Spleen (tissue), 7 donors: ENCODE measurements at regions not wholly inside any gene's neighbourhood (a gene's known extent, or its start where the extent isn't known, plus 50 kb on each side); places are given as distances from the start of the nearest gene placed in this dataset.
A peak's percentile ranks its signal among the peaks of the same experiment; 100 is the strongest.

Experiments used
- CTCF ChIP-seq, 11 experiments: fragments of 200-600 bp in 7 of 11; fragments of 450-650 bp in 4 of 11; sonication (generic) in 4 of 11; IDR thresholded peaks in 8 of 11; conservative IDR thresholded peaks in 3 of 11; 1 replicate in 7 of 11; 2 replicates in 4 of 11; pipeline versions ENCODE4 v1.4.0 to v1.8.0; 2016 to 2021; ENCODE audit warnings: antibody characterized with exemption in 11 of 11, inconsistent platforms in 4 of 11, mild to moderate bottlenecking in 1 of 11
- POLR2A ChIP-seq, 3 donors: fragments of 450-650 bp; IDR thresholded peaks; one replicate each; pipeline ENCODE4 v1.5.1; 2017; ENCODE audit warnings: antibody characterized with exemption in 3 of 3, mild to moderate bottlenecking in 1 of 3
- donor health status: DM: no; HTN: no; CAD: no; lungs with moderate emphysema.
- donor health status: DM: no; HTN: no; CAD: no.
- donor health status: DM: no; HTN: no; CAD: no.

- peak in 1 of 11 experiments; percentile 7 for TF ChIP-seq CTCF (IDR thresholded peaks at IDR 0.05 in 8 of 11, conservative IDR thresholded peaks at IDR 0.05 in 3 of 11)
- no peak for TF ChIP-seq POLR2A (IDR thresholded peaks at IDR 0.05)
Measured at GRCh38 chr2:43127941-43128558, 98.4 kb downstream of the ZFP36L2 start.
